Spleen (tissue), 11 donors: ENCODE measurements at regions not wholly inside any gene's neighbourhood (a gene's known extent, or its start where the extent isn't known, plus 50 kb on each side); places are given as distances from the start of the nearest gene placed in this dataset.
"Not testable (repeated sequence)": the region's sequence is repeated elsewhere in the genome, so short reads cannot be mapped to it uniquely, and the experiment has no call there.

Experiments used
- DNase-seq: peaks from one replicate; pipeline ENCODE4 v3.0.0-alpha.2; 2020
- H3K27ac ChIP-seq, 8 donors: fragments of 200-600 bp; sonication (generic) in 7 of 8; 1 replicate in 4 of 8; 2 replicates in 4 of 8; pipeline versions ENCODE4 v1.5.0 to v1.8.0; 2016 to 2021; ENCODE audit warnings: inconsistent platforms in 4 of 8, mild to moderate bottlenecking in 4 of 8, moderate library complexity in 1 of 8
- H3K27me3 ChIP-seq, 7 donors: fragments of 200-600 bp; sonication (generic) in 6 of 7; replicated peaks in 1 of 7; 1 replicate in 4 of 7; 2 replicates in 3 of 7; pipeline versions ENCODE4 v1.5.0 to v1.8.0; 2016 to 2021; ENCODE audit warnings: inconsistent platforms in 3 of 7, mild to moderate bottlenecking in 1 of 7
- H3K36me3 ChIP-seq, 6 donors: fragments of 200-600 bp; sonication (generic) in 5 of 6; 1 replicate in 4 of 6; 2 replicates in 2 of 6; pipeline versions ENCODE4 v1.5.0 to v1.8.0; 2016 to 2021; ENCODE audit warnings: inconsistent platforms in 2 of 6
- H3K4me1 ChIP-seq, 6 donors: fragments of 200-600 bp; sonication (generic) in 5 of 6; 1 replicate in 3 of 6; 2 replicates in 3 of 6; pipeline versions ENCODE4 v1.5.0 to v1.8.0; 2016 to 2021; ENCODE audit warnings: inconsistent platforms in 3 of 6
- H3K4me3 ChIP-seq, 8 donors: fragments of 200-600 bp; sonication (generic) in 7 of 8; 1 replicate in 4 of 8; 2 replicates in 4 of 8; pipeline versions ENCODE4 v1.5.0 to v1.8.0; 2016 to 2021; ENCODE audit warnings: inconsistent platforms in 4 of 8, mild to moderate bottlenecking in 4 of 8, moderate library complexity in 2 of 8
- H3K9me3 ChIP-seq, 8 donors: fragments of 200-600 bp; sonication (generic) in 7 of 8; 1 replicate in 4 of 8; 2 replicates in 4 of 8; pipeline versions ENCODE4 v1.5.0 to v1.8.0; 2016 to 2021; ENCODE audit warnings: inconsistent platforms in 4 of 8
- CTCF ChIP-seq, 11 experiments: fragments of 200-600 bp in 7 of 11; fragments of 450-650 bp in 4 of 11; sonication (generic) in 4 of 11; IDR thresholded peaks in 8 of 11; conservative IDR thresholded peaks in 3 of 11; 1 replicate in 7 of 11; 2 replicates in 4 of 11; pipeline versions ENCODE4 v1.4.0 to v1.8.0; 2016 to 2021; ENCODE audit warnings: antibody characterized with exemption in 11 of 11, inconsistent platforms in 4 of 11, mild to moderate bottlenecking in 1 of 11
- POLR2A ChIP-seq, 3 donors: fragments of 450-650 bp; IDR thresholded peaks; one replicate each; pipeline ENCODE4 v1.5.1; 2017; ENCODE audit warnings: antibody characterized with exemption in 3 of 3, mild to moderate bottlenecking in 1 of 3
- POLR2AphosphoS5 ChIP-seq, 3 donors: sonication (generic); formaldehyde crosslinking; IDR thresholded peaks; one replicate each; pipeline ENCODE4 v1.5.1; 2017; ENCODE audit warnings: antibody characterized with exemption in 3 of 3
- WGBS, 5 donors: extraction: QIAGEN DNeasy Blood & Tissue Kit in 3 of 5; methylation state at CpG; one replicate each; pipeline versions ENCODE4 v1.1.5 to v1.1.7; 2013 to 2018; 5-methylcytosine and 5-hydroxymethylcytosine counted together
- intact Hi-C: fragments of 100-400 bp; cut with DNase I; formaldehyde crosslinking; loops from one replicate; pipeline ENCODE4 v1.15.0; 2023; ENCODE audit warnings: low total_unique reads
- donor health status: healthy with polysubstance abuse.
- donor health status: DM: no; HTN: no; CAD: no; lungs with moderate emphysema.
- donor health status: DM: no; HTN: no; CAD: no.
- donor health status: Bipolar disorder and iron deficiency.
- donor health status: healthy.
- donor health status: DM: no; HTN: no; CAD: no.
- donor health status: DM: yes; HTN: yes; CAD: no.

- Histone ChIP-seq H3K27ac (no peak overlapping the region), H3K4me1 (no peaks in the 10 kb centered on the region), H3K9me3 (no peaks in the 10 kb centered on the region), H3K27me3 (no peaks in the 10 kb centered on the region), H3K36me3 (no peaks in the 10 kb centered on the region), H3K4me3 (no peak overlapping the region)
- DNase-seq, result no peak
- WGBS, 5 donors, result 45 to 79% (median 59%) methylated on average over 1 of the region's 1 CpG
- TF ChIP-seq POLR2A (IDR thresholded peaks at IDR 0.05), result no peak
- no peak for TF ChIP-seq CTCF (IDR thresholded peaks at IDR 0.05 in 8 of 11, conservative IDR thresholded peaks at IDR 0.05 in 3 of 11)
- no peak for TF ChIP-seq POLR2AphosphoS5 (IDR thresholded peaks at IDR 0.05)
- intact Hi-C loops, result no loop called here
These were observed 225.2 kb upstream of the TRPC7 start for GRCh38 chr5:136590581-136590980.

GRCh38 chr5:136586196-136586595 is 220.9 kb upstream of the TRPC7 start:
- 77 to 87% (median 82%) methylated on average over 2 of the region's 2 CpGs for WGBS, 5 donors
- Histone ChIP-seq H3K4me1 (no peaks in the 10 kb centered on the region), H3K4me3 (no peak overlapping the region), H3K27me3 (no peaks in the 10 kb centered on the region), H3K27ac (no peak overlapping the region), H3K9me3 (no peaks in the 10 kb centered on the region), H3K36me3 (no peaks in the 10 kb centered on the region)
- intact Hi-C loops, result no loop called here
- no peak for TF ChIP-seq POLR2A (IDR thresholded peaks at IDR 0.05)
- no peak for TF ChIP-seq CTCF (IDR thresholded peaks at IDR 0.05 in 8 of 11, conservative IDR thresholded peaks at IDR 0.05 in 3 of 11)
- TF ChIP-seq POLR2AphosphoS5 (IDR thresholded peaks at IDR 0.05), result no peak
- DNase-seq, result no peak

- Histone ChIP-seq H3K27ac (no peak overlapping the region), H3K9me3 (no peaks in the 10 kb centered on the region), H3K4me3 (no peak overlapping the region), H3K36me3 (no peaks in the 10 kb centered on the region), H3K27me3 (no peaks in the 10 kb centered on the region), H3K4me1 (no peaks in the 10 kb centered on the region)
- no peak for DNase-seq
- intact Hi-C loops, result no loop called here
- TF ChIP-seq POLR2AphosphoS5 (IDR thresholded peaks at IDR 0.05), result no peak
- TF ChIP-seq CTCF (IDR thresholded peaks at IDR 0.05 in 8 of 11, conservative IDR thresholded peaks at IDR 0.05 in 3 of 11), result no peak
- no peak for TF ChIP-seq POLR2A (IDR thresholded peaks at IDR 0.05)
- 87 to 94% (median 91%) methylated on average over 4 of the region's 4 CpGs for WGBS, 5 donors
These were observed 219.1 kb upstream of the TRPC7 start for GRCh38 chr5:136584474-136584873.

- TF ChIP-seq POLR2A (IDR thresholded peaks at IDR 0.05) (no peak), POLR2AphosphoS5 (IDR thresholded peaks at IDR 0.05) (no peak), CTCF (IDR thresholded peaks at IDR 0.05 in 8 of 11, conservative IDR thresholded peaks at IDR 0.05 in 3 of 11) (no peak)
- Histone ChIP-seq H3K4me1 (no peaks in the 10 kb centered on the region), H3K27ac (no peak overlapping the region), H3K4me3 (no peak overlapping the region), H3K27me3 (no peaks in the 10 kb centered on the region), H3K36me3 (no peaks in the 10 kb centered on the region), H3K9me3 (no peaks in the 10 kb centered on the region)
- no peak for DNase-seq
- intact Hi-C loops, result no loop called here
- 57 to 67% (median 62%) methylated on average over 3 of the region's 3 CpGs for WGBS, 5 donors
These were observed 213.9 kb upstream of the TRPC7 start for GRCh38 chr5:136579238-136579637.

- H3K27ac ChIP-seq, H3K9me3 ChIP-seq, DNase-seq, intact Hi-C loops, H3K4me1 ChIP-seq, H3K4me3 ChIP-seq, H3K36me3 ChIP-seq, H3K27me3 ChIP-seq: not testable (repeated sequence)
These were observed 204.5 kb upstream of the TRPC7 start for GRCh38 chr5:136569875-136570274.

- H3K9me3 ChIP-seq, H3K36me3 ChIP-seq, H3K27ac ChIP-seq, DNase-seq, intact Hi-C loops, H3K4me1 ChIP-seq, H3K4me3 ChIP-seq, H3K27me3 ChIP-seq: not testable (repeated sequence)
- WGBS, 5 donors, result 64 to 90% (median 74%) methylated on average over 2 to 3 of the region's 3 CpGs
These were observed 200.1 kb upstream of the TRPC7 start for GRCh38 chr5:136565457-136565856.

GRCh38 chr5:136565050-136565449 is 199.7 kb upstream of the TRPC7 start:
- H3K36me3 ChIP-seq, H3K4me1 ChIP-seq, DNase-seq, intact Hi-C loops, H3K4me3 ChIP-seq, H3K27ac ChIP-seq, H3K9me3 ChIP-seq, H3K27me3 ChIP-seq: not testable (repeated sequence)
- WGBS, 5 donors, result 57 to 83% (median 75%) methylated on average over 1 of the region's 1 CpG
